Liver (tissue), 3 donors: ENCODE measurements at regions not wholly inside any gene's neighbourhood (a gene's known extent, or its start where the extent isn't known, plus 50 kb on each side); places are given as distances from the start of the nearest gene placed in this dataset.

Experiments
- CTCF ChIP-seq: fragments of 150-350 bp; IDR thresholded peaks from 2 replicates; pipeline ENCODE4 v1.5.1; 2017; ENCODE audit warnings: improper control_type of control experiment, low read depth, low read length; ENCODE audit not compliant: missing input control
- HNF4G ChIP-seq: IDR thresholded peaks from 2 replicates; pipeline ENCODE4 v1.6.1; 2016; ENCODE audit warnings: antibody characterized with exemption
- JUND ChIP-seq, 2 donors: IDR thresholded peaks; 2 replicates each; pipeline ENCODE4 v1.6.1; 2016; ENCODE audit warnings: antibody characterized with exemption in 2 of 2
- RAD21 ChIP-seq, 2 donors: IDR thresholded peaks; 2 replicates each; pipeline ENCODE4 v1.6.1; 2016; ENCODE audit warnings: antibody characterized with exemption in 2 of 2, mild to moderate bottlenecking in 2 of 2
- SP1 ChIP-seq: IDR thresholded peaks from 2 replicates; pipeline ENCODE4 v1.6.1; 2018; ENCODE audit warnings: antibody characterized with exemption, mild to moderate bottlenecking
- YY1 ChIP-seq: IDR thresholded peaks from 2 replicates; pipeline ENCODE4 v1.6.1; 2016; ENCODE audit warnings: antibody characterized with exemption, mild to moderate bottlenecking
- ZBTB33 ChIP-seq: IDR thresholded peaks from 2 replicates; pipeline ENCODE4 v1.6.1; 2016; ENCODE audit warnings: antibody characterized with exemption
- TF ChIP-seq, protein P1 (sequence below): IDR thresholded peaks from 2 replicates; pipeline ENCODE4 v1.6.1; 2016; ENCODE audit warnings: antibody characterized with exemption, mild to moderate bottlenecking
- donor health status: healthy.
- donor health status: healthy.

DNA sequence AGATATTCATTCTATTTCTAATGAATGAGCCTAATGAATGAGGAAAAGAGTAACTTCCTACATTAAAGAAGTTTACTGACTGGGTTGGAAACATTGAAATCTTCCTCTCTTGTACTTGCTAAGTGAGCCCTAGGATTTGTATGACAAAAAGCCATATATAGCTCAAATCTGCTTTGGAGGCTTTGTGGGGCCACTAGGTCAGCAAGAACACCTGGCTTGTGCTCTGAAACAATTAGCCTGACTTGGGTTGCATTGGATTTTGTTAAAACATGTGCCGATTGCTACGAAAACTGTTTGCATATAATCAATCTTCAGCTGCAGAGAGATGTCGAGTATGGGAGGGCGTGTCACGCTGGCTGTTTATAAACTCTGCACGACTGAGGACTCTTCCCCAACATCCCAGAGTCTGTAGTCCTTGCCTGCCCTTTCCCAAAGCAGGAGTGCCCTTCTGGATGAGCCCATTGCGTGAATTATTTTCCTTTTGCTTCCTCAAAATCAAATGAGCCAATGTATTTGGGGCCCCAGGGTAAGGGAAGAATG lies 684.8 kb downstream of the DHX35 start:
- TF ChIP-seq, protein P1, sequence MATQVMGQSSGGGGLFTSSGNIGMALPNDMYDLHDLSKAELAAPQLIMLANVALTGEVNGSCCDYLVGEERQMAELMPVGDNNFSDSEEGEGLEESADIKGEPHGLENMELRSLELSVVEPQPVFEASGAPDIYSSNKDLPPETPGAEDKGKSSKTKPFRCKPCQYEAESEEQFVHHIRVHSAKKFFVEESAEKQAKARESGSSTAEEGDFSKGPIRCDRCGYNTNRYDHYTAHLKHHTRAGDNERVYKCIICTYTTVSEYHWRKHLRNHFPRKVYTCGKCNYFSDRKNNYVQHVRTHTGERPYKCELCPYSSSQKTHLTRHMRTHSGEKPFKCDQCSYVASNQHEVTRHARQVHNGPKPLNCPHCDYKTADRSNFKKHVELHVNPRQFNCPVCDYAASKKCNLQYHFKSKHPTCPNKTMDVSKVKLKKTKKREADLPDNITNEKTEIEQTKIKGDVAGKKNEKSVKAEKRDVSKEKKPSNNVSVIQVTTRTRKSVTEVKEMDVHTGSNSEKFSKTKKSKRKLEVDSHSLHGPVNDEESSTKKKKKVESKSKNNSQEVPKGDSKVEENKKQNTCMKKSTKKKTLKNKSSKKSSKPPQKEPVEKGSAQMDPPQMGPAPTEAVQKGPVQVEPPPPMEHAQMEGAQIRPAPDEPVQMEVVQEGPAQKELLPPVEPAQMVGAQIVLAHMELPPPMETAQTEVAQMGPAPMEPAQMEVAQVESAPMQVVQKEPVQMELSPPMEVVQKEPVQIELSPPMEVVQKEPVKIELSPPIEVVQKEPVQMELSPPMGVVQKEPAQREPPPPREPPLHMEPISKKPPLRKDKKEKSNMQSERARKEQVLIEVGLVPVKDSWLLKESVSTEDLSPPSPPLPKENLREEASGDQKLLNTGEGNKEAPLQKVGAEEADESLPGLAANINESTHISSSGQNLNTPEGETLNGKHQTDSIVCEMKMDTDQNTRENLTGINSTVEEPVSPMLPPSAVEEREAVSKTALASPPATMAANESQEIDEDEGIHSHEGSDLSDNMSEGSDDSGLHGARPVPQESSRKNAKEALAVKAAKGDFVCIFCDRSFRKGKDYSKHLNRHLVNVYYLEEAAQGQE = no peak
- TF ChIP-seq CTCF (no peak), YY1 (no peak), ZBTB33 (no peak), HNF4G (no peak), JUND (IDR thresholded peaks at IDR 0.05) (no peak), RAD21 (IDR thresholded peaks at IDR 0.05) (no peak), SP1 (no peak)
